PC-9 (cell line): ENCODE measurements at regions not wholly inside any gene's neighbourhood (a gene's known extent, or its start where the extent isn't known, plus 50 kb on each side); places are given as distances from the start of the nearest gene placed in this dataset.

Source experiments
- EZH2 ChIP-seq: fragments of 200-600 bp; sonication (generic); IDR thresholded peaks from 2 replicates; pipeline ENCODE4 v1.8.0; 2017; ENCODE audit warnings: antibody characterized with exemption, low read depth
- TF ChIP-seq, protein P1 (sequence below): fragments of 200-600 bp; sonication (generic); conservative IDR thresholded peaks from 2 replicates; pipeline ENCODE4 v1.6.1; 2017; ENCODE audit warnings: mixed run types, antibody characterized with exemption, mild to moderate bottlenecking, moderate library complexity

DNA sequence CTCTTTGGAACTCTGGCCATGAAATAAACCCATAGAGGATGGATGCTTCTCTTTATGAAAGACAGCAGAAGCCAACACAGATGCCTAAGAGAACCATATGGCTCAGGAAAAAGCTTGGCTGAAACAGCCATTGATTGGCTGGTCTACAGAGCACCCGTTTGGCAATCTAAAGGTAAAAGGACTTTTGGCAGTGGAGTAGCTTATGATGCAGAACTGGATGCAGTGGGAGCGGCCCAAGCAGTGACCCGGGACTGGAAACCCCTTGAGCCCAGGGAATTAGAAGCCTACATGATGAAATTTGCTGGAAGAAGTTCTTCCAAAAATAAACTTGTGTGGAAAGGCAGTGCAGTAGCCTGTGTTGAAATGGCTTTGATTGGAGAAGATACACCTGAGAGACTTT, 360.2 kb downstream of the NR2F2 start:
- TF ChIP-seq, protein P1, sequence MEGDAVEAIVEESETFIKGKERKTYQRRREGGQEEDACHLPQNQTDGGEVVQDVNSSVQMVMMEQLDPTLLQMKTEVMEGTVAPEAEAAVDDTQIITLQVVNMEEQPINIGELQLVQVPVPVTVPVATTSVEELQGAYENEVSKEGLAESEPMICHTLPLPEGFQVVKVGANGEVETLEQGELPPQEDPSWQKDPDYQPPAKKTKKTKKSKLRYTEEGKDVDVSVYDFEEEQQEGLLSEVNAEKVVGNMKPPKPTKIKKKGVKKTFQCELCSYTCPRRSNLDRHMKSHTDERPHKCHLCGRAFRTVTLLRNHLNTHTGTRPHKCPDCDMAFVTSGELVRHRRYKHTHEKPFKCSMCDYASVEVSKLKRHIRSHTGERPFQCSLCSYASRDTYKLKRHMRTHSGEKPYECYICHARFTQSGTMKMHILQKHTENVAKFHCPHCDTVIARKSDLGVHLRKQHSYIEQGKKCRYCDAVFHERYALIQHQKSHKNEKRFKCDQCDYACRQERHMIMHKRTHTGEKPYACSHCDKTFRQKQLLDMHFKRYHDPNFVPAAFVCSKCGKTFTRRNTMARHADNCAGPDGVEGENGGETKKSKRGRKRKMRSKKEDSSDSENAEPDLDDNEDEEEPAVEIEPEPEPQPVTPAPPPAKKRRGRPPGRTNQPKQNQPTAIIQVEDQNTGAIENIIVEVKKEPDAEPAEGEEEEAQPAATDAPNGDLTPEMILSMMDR = no peak
- no peak for TF ChIP-seq EZH2
